Activated CD8-positive, alpha-beta memory T cell treated with anti-CD3 and anti-CD28 coated beads for 48 hours (primary cell): ENCODE measurements at regions not wholly inside any gene's neighbourhood (a gene's known extent, or its start where the extent isn't known, plus 50 kb on each side); places are given as distances from the start of the nearest gene placed in this dataset.
"Not testable (repeated sequence)": the region's sequence is repeated elsewhere in the genome, so short reads cannot be mapped to it uniquely, and the experiment has no call there.

ENCODE experiments used
- DNase-seq, 3 experiments: peaks; one replicate each; pipeline ENCODE4 v3.0.0-alpha.2; 2020; ENCODE audit warnings: low read depth in 2 of 3, low spot score in 2 of 3

DNA sequence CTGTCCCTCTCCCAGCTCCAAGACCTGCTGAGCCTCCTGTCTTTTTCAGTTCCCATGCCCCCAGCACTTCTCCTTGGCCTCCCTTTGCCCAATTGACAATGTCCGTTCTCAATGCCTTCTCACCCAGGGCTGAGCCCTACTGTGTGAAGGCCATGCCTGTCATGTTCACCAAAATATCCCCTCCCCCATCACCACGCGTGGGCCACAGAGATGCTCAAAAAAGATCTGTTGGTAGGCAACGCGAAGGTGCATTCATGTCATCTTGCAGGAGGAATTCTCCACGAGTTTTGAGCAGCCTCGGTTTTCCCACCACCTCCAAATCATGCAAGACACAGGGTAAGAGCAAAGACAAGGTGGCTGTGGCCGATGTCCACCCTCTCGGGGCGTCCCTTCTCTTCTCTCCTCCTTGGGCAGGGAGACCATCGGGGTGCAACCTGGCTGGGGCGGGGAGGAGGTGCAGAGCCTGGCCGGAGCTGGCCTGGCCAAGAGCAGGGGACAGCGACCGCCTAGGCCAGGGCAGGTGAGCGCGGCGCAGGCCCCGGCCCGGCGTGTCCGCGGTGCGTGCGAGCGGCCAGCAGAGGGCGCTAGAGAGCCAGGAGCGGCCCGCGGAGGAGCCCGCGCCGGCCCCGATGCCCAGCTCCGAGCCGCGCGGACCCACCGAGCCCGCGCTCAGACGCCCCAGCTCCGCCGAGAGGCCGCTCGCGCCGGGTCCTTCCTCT is 56.3 kb upstream of the KRTAP5-11 start:
- peak; percentile 45 to 55 (median 54) for DNase-seq

DNA sequence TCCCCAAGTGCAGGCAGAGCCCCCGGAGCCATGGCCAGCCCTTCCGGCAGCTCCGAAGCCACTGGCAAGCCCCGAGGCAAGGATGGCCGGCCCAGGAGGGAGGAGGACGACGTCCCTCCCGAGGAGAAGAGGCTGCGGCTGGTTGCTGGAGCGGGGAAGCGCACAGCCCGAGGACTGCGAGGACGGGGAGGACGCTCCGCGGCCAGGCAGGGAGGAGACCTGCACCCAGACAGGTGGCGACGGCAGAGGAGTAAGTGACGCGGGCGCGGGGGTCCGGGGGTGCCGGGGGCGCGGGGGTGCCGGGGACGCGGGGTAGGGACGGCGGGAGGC is 56.8 kb upstream of the KRTAP5-11 start:
- DNase-seq: not testable (repeated sequence)

- not testable (repeated sequence) for DNase-seq
These were observed 57.2 kb upstream of the KRTAP5-11 start for GRCh38 chr11:71639916-71640315.

DNA sequence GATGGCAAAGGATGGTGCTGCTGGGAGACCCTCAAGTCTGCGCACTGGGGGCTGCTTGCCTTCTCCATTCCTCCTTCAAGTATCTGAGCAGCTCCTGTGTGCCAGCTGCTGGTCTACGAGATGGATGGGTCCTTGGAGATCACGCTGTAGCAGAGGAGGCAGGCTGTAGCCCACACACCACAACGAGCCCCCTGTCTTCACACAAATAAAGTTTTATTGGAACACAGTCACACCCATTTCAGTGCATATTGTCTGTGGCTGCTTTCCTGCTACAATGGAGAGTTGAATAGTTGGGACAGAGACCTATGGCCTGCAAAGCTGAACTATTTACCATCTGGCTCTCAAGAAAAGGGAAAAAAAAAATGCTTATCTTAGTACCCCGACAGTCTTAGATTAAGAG is 64.4 kb upstream of the KRTAP5-11 start:
- DNase-seq: not testable (repeated sequence)

DNA sequence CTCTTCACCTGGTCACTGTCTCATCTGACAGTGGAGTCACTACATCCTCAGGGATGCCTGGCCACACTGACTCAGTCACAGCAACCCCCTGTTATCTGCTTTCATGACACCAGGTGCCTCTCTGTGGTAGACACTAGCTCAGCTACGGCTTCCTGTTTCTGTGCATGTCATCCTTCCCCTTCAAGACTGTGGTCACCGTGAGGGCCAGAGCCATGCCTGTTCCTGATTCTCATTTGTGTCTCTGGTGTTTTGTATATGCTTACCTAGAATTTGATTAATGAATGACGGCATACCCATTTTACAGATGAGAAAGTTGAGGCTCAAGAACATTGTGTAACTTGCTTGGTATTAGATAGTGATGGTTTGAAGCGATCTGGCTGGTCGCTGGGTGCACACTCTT is 70.3 kb upstream of the KRTAP5-11 start:
- DNase-seq: not testable (repeated sequence)

DNA sequence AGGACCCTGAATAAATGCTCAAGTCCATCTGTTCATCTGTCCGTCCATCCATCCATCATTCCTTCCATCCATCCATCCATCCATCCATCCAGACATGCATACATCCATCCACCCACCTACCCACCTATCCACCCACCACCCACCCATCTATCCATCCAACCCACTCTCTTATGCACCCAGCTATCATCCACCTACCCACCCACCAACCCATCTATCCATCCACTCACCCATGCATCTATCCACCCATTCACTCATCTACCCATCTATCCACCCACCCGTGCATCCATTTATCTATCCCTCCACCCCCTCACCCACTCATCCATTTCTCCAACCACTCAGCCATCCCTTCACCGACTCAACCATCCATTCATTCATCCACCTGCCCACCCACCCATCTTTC is 71.7 kb upstream of the KRTAP5-11 start:
- DNase-seq: not testable (repeated sequence)

DNA sequence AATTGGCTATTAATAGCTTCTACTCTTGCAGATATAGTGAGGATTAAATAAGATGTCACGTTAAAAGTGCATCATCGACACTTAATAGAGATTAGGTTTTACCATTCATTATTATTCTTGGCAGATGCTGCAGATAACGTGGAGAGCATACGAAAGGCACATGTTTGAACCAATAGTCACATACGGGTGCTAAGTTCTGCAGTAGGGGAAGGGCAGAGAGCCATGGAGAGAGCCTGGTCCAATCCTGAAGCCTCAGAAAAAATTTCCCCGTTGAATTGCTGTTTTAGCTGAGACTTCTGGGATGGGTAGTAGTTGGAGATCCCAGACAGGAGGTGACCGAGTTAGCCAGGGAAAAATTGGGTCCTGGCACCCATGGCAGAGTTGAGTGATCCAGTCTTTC is 72.4 kb upstream of the KRTAP5-11 start:
- DNase-seq: not testable (repeated sequence)

GRCh38 chr11:71656513-71656912 is 73.8 kb upstream of the KRTAP5-11 start:
- DNase-seq: not testable (repeated sequence)

DNA sequence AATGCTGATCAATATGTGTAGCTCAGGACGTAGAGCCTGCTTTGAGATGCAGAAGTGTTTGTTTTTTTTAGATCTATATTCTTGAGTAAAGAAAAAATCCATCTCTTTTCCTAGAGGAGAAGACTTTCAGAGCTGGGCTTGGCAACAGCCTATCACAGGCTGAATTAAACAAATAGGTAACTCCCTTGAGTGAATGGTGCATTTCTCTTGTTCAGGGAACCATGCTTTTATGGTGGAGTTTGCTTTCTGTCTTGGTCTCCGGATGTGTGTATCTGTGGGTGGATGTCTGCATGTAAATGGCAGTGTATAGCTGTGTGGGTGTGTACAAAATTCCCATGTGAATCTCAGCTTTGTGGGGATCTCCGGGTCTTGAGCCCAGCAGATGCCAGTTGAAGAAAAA is 82.3 kb upstream of the KRTAP5-11 start:
- not testable (repeated sequence) for DNase-seq

GRCh38 chr11:71698110-71698509 is 115.4 kb upstream of the KRTAP5-11 start:
- not testable (repeated sequence) for DNase-seq

GRCh38 chr11:71698961-71699360 is 116.3 kb upstream of the KRTAP5-11 start:
- DNase-seq: not testable (repeated sequence)

GRCh38 chr11:71701435-71702291 is 119.0 kb upstream of the KRTAP5-11 start:
- not testable (repeated sequence) for DNase-seq

- DNase-seq: not testable (repeated sequence)
These were observed 122.5 kb upstream of the KRTAP5-11 start for GRCh38 chr11:71705086-71705737.

- not testable (repeated sequence) for DNase-seq
These were observed 123.2 kb upstream of the KRTAP5-11 start for GRCh38 chr11:71705738-71706432.

- not testable (repeated sequence) for DNase-seq
These were observed 124.4 kb upstream of the KRTAP5-11 start for GRCh38 chr11:71707083-71707482.

DNA sequence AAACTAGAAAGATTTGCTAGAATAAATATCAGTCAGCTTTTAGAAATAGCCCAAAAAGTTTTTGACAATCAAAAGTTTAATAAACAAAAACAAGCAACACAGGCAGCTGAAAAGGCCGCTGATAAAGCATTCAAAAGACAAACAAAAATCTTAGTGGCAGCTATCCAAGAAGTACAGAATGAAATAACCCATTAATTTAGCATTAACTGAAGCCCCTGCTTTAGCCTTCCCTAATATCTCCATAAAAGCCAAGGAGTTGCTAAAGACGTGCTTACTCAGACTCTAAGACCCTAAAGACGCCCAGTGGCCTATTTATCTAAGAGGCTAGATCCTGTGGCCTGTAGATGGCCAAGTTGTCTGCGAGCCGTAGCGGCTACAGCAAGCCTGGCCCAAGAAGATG is 123.5 kb upstream of the DEFB108B start:
- not testable (repeated sequence) for DNase-seq

DNA sequence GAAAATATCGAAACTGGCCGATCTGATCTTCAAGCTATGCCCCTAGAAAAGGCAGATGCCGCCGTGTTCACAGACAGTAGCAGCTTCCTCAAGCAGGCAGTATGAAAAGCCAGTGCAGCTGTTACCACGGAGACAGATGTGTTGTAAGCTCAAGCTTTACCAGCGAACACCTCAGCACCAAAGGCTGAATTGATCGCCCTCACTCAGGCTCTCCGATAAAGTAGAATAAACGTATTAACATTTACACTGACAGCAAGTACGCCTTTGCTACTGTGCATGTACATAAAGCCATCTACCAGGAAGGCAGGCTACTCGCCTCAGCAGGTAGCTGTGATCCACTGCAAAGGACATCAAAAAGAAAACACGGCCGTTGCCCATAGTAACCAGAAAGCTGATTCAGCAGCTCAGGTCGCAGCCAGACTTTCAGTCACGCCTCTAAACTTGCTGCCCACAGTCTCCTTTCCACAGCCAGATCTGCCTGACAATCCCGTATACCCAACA is 122.8 kb upstream of the DEFB108B start:
- DNase-seq: not testable (repeated sequence)

- not testable (repeated sequence) for DNase-seq
These were observed 122.2 kb upstream of the DEFB108B start for GRCh38 chr11:71710701-71711385.

- not testable (repeated sequence) for DNase-seq
These were observed 120.7 kb upstream of the DEFB108B start for GRCh38 chr11:71712350-71712749.

- DNase-seq: not testable (repeated sequence)
These were observed 120.2 kb upstream of the DEFB108B start for GRCh38 chr11:71712846-71713245.
